ENCODE measurements at regions not wholly inside any gene's neighbourhood (a gene's known extent, or its start where the extent isn't known, plus 50 kb on each side); places are given as distances from the start of the nearest gene placed in this dataset.

DNA sequence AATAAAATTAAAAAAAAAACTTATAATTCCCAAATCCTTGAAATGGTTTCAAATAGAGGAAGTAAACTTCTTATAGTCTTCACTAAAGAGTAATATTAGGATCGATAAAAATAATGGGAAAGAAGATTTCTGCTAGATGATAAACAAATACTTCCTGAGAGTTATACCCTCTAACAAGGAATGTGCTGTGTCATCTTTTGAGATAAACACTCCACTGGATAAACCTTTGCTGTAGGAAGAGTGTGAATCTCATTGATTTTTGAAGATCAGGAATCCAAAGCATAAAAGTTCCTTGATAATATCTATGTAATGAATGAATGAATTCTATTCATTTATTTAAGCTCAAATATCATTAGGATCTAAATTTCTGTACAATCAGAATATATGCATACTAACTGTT lies 161.0 kb upstream of the GBE1 start:
- TF ChIP-seq GATA2 (IDR thresholded peaks at IDR 0.05; ENCODE audit: low read depth, low read length): no peak
- TF ChIP-seq GATA3 (IDR thresholded peaks at IDR 0.05; ENCODE audit: low read depth, low read length): no peak
